ENCODE measurements at regions not wholly inside any gene's neighbourhood (a gene's known extent, or its start where the extent isn't known, plus 50 kb on each side); places are given as distances from the start of the nearest gene placed in this dataset.

- no peak for DNase-seq (ENCODE audit: low read depth)
Measured at GRCh38 chr10:2188371-2188770, 451.0 kb upstream of the ADARB2 start.

GRCh38 chr10:2173327-2173726 lies 436.0 kb upstream of the ADARB2 start:
- DNase-seq (ENCODE audit: low read depth), result no peak

GRCh38 chr10:2165771-2166460 lies 428.6 kb upstream of the ADARB2 start:
- no peak for DNase-seq (ENCODE audit: low read depth)

- no peak for DNase-seq (ENCODE audit: low read depth)
Measured at GRCh38 chr10:2150288-2150687, 413.0 kb upstream of the ADARB2 start.

GRCh38 chr10:2145926-2146478 lies 408.7 kb upstream of the ADARB2 start:
- DNase-seq (ENCODE audit: low read depth), result no peak

GRCh38 chr10:2145491-2145890 lies 408.2 kb upstream of the ADARB2 start:
- no peak for DNase-seq (ENCODE audit: low read depth)

- no peak for DNase-seq (ENCODE audit: low read depth)
Measured at GRCh38 chr10:2144584-2144983, 407.3 kb upstream of the ADARB2 start.

GRCh38 chr10:2143213-2143835 lies 406.0 kb upstream of the ADARB2 start:
- no peak for DNase-seq (ENCODE audit: low read depth)

GRCh38 chr10:2139746-2140145 lies 402.4 kb upstream of the ADARB2 start:
- no peak for DNase-seq (ENCODE audit: low read depth)

GRCh38 chr10:2137549-2138174 lies 400.3 kb upstream of the ADARB2 start:
- no peak for DNase-seq (ENCODE audit: low read depth)

GRCh38 chr10:2130705-2131305 lies 393.5 kb upstream of the ADARB2 start:
- no peak for DNase-seq (ENCODE audit: low read depth)

- no peak for DNase-seq (ENCODE audit: low read depth)
Measured at GRCh38 chr10:2128991-2129390, 391.7 kb upstream of the ADARB2 start.

GRCh38 chr10:2124135-2124534 lies 386.8 kb upstream of the ADARB2 start:
- no peak for DNase-seq (ENCODE audit: low read depth)

- DNase-seq (ENCODE audit: low read depth), result no peak
Measured at GRCh38 chr10:2122431-2123124, 385.3 kb upstream of the ADARB2 start.

GRCh38 chr10:2121929-2122328 lies 384.6 kb upstream of the ADARB2 start:
- no peak for DNase-seq (ENCODE audit: low read depth)

GRCh38 chr10:2121315-2121714 lies 384.0 kb upstream of the ADARB2 start:
- DNase-seq (ENCODE audit: low read depth), result no peak

- DNase-seq (ENCODE audit: low read depth), result no peak
Measured at GRCh38 chr10:2120746-2121145, 383.4 kb upstream of the ADARB2 start.

GRCh38 chr10:2119316-2119715 lies 382.0 kb upstream of the ADARB2 start:
- no peak for DNase-seq (ENCODE audit: low read depth)

GRCh38 chr10:2118201-2118600 lies 380.9 kb upstream of the ADARB2 start:
- no peak for DNase-seq (ENCODE audit: low read depth)

- no peak for DNase-seq (ENCODE audit: low read depth)
Measured at GRCh38 chr10:2117641-2118040, 380.3 kb upstream of the ADARB2 start.

GRCh38 chr10:2111965-2112364 lies 374.6 kb upstream of the ADARB2 start:
- DNase-seq (ENCODE audit: low read depth), result no peak

GRCh38 chr10:2108496-2108895 lies 371.2 kb upstream of the ADARB2 start:
- DNase-seq (ENCODE audit: low read depth), result no peak

Data from fibroblast of the conjunctiva (primary cell).